Left ventricle myocardium superior (tissue), 1 donor: ENCODE measurements at regions not wholly inside any gene's neighbourhood (a gene's known extent, or its start where the extent isn't known, plus 50 kb on each side); places are given as distances from the start of the nearest gene placed in this dataset.
A peak's percentile ranks its signal among the peaks of the same experiment; 100 is the strongest.

Experiments
- ATAC-seq: fragments of 200-7000 bp; cut with Tn5 transposase; one replicate; pipeline ENCODE4 v1.9.1; 2020; ENCODE audit warnings: mild to moderate bottlenecking, moderate library complexity
- DNase-seq: peaks from one replicate; pipeline ENCODE4 v3.0.0-alpha.2; 2020
- intact Hi-C: fragments of 100-400 bp; cut with micrococcal nuclease; formaldehyde crosslinking; loops from one replicate; pipeline ENCODE4 v1.11.0; 2022
- donor health status: DM: no; HTN: yes; CAD: no; lungs with severe emphysema.

GRCh38 chr17:6326483-6326882, 108.4 kb downstream of the AIPL1 start:
- intact Hi-C loops = no loop called here
- no peak for ATAC-seq
- no peak for DNase-seq

GRCh38 chr17:6325741-6326140, 109.2 kb downstream of the AIPL1 start:
- intact Hi-C loops = no loop called here
- no peak for DNase-seq
- peak; percentile 30 for ATAC-seq

GRCh38 chr17:6325051-6325450, 109.9 kb downstream of the AIPL1 start:
- no peak for ATAC-seq

GRCh38 chr17:6323626-6324356, 111.1 kb downstream of the AIPL1 start:
- ATAC-seq (peak; percentile 40), DNase-seq (peak; percentile 32)
- intact Hi-C loops = no loop called here

More at GRCh38 chr17:6325051-6325450, 109.9 kb downstream of the AIPL1 start:
- intact Hi-C loops = no loop called here
- DNase-seq = no peak

GRCh38 chr17:6322316-6322715, 112.6 kb downstream of the AIPL1 start:
- intact Hi-C loops = no loop called here
- ATAC-seq (no peak), DNase-seq (no peak)

- intact Hi-C loops = no loop called here
- no peak for ATAC-seq
- DNase-seq = no peak
These were observed 120.6 kb downstream of the AIPL1 start for GRCh38 chr17:6314311-6314710.

GRCh38 chr17:6313835-6314234, 121.1 kb downstream of the AIPL1 start:
- DNase-seq = no peak
- intact Hi-C loops = no loop called here
- no peak for ATAC-seq

GRCh38 chr17:6306820-6307219, 128.1 kb downstream of the AIPL1 start:
- no peak for DNase-seq
- ATAC-seq = no peak
- intact Hi-C loops = no loop called here

GRCh38 chr17:6305613-6306360, 129.1 kb downstream of the AIPL1 start:
- intact Hi-C loops = no loop called here
- DNase-seq (no peak), ATAC-seq (no peak)

- no peak for DNase-seq
- intact Hi-C loops = no loop called here
- no peak for ATAC-seq
These were observed 129.9 kb downstream of the AIPL1 start for GRCh38 chr17:6304894-6305612.

- ATAC-seq (no peak), DNase-seq (no peak)
- intact Hi-C loops = no loop called here
These were observed 131.3 kb downstream of the AIPL1 start for GRCh38 chr17:6303664-6304063.

GRCh38 chr17:6299275-6299674, 135.6 kb downstream of the AIPL1 start:
- DNase-seq = no peak
- no peak for ATAC-seq
- intact Hi-C loops = no loop called here

GRCh38 chr17:6297960-6298359, 137.0 kb downstream of the AIPL1 start:
- no peak for DNase-seq
- ATAC-seq = no peak
- intact Hi-C loops = no loop called here

GRCh38 chr17:6297119-6297518, 137.8 kb downstream of the AIPL1 start:
- no peak for ATAC-seq
- DNase-seq = no peak
- intact Hi-C loops = no loop called here

- ATAC-seq (no peak), DNase-seq (no peak)
- intact Hi-C loops = no loop called here
These were observed 144.3 kb downstream of the AIPL1 start for GRCh38 chr17:6290488-6291196.

GRCh38 chr17:6286233-6286632, 148.7 kb downstream of the AIPL1 start:
- intact Hi-C loops = no loop called here
- ATAC-seq (no peak), DNase-seq (no peak)

- intact Hi-C loops = no loop called here
- no peak for ATAC-seq
- DNase-seq = no peak
These were observed 149.4 kb downstream of the AIPL1 start for GRCh38 chr17:6285486-6285885.

GRCh38 chr17:6279659-6280058, 155.3 kb downstream of the AIPL1 start:
- intact Hi-C loops = no loop called here
- no peak for ATAC-seq
- no peak for DNase-seq

GRCh38 chr17:6278376-6278775, 156.5 kb downstream of the AIPL1 start:
- DNase-seq = no peak
- ATAC-seq = no peak
- intact Hi-C loops = no loop called here

GRCh38 chr17:6276711-6277110, 158.2 kb downstream of the AIPL1 start:
- intact Hi-C loops = no loop called here
- ATAC-seq = no peak
- DNase-seq = no peak
